ENCODE measurements at regions not wholly inside any gene's neighbourhood (a gene's known extent, or its start where the extent isn't known, plus 50 kb on each side); places are given as distances from the start of the nearest gene placed in this dataset.

GRCh38 chr9:108681851-108682590 is 173.8 kb downstream of the ACTL7B start:
- intact Hi-C loops (cut with micrococcal nuclease): no loop called here

- intact Hi-C loops (cut with micrococcal nuclease): no loop called here
Observed at GRCh38 chr9:108680946-108681345, 174.8 kb downstream of the ACTL7B start.

DNA sequence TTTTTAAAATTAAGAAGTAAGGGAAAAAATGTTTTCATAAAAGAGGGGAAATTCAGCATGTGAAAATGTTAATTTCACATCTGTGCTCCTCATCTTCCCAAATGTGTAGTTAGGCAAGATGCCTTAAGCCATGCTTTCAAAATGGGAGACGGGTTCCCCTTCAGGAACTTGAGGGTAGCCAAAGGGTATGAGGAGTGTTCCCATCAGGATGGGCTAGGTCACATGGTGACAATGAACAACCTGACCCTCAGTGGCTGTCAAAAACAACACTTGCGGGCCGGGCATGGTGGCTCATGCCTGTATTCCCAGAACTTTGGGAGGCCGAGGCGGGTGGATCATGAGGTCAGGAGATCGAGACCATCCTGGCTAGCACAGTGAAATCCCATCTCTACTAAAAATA is 178.0 kb downstream of the ACTL7B start:
- intact Hi-C loops (cut with micrococcal nuclease): no loop called here

GRCh38 chr9:108676355-108676754 is 179.4 kb downstream of the ACTL7B start:
- intact Hi-C loops (cut with micrococcal nuclease): no loop called here

DNA sequence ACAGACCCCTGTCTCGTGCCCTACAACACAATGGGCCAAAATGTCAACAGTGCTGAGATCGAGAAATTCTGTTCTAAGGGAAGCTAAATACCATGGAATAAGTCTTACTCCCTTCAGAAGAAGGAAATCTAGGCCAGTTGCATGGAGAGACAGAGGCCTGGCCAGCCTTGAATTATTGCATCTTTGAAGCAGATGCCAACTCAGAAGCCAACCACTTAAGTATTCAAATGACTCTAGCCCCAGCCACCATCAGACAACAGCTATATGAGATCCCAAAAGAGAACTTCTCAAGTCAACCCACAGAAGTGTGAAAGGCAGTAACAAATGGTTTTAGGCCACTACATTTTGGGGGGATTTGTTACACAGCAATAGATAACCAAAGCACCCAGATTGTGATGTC is 180.1 kb downstream of the ACTL7B start:
- intact Hi-C loops (cut with micrococcal nuclease): no loop called here

DNA sequence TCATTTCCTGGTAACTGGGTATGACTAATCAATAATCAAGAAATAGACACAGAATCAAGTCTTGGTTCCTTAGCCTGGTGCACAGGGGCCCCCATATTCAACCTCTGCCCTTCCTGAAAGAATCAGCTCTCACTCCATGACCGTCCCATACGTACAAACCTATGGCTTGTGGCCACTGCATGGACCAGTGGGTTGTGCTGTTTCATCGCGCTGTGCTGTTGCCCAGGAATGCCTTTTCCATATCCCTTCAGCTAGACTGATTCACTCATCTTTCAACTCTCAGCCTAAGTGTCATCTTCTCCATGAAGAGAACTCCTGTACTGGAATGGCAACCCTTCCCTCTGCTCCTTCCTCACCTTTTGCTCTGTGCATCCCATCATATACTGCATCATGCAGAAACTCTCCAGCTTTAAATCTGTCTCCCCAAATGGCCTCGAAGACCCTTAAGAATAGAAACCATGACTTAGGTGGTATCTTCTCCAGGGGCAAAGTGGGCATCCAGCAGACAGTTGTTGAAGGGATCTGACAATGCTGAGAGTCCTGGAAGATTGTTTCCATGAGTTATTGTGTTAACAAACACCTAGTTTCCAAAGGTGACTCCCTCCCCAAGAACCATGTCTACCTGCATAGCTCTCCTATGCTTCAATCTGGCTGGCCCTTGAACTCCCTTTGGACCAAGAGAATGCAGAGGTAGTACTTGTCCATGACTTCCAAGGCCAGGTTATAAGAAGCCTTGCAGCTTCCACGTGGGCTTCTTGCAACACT is 180.8 kb downstream of the ACTL7B start:
- intact Hi-C loops (cut with micrococcal nuclease): no loop called here

DNA sequence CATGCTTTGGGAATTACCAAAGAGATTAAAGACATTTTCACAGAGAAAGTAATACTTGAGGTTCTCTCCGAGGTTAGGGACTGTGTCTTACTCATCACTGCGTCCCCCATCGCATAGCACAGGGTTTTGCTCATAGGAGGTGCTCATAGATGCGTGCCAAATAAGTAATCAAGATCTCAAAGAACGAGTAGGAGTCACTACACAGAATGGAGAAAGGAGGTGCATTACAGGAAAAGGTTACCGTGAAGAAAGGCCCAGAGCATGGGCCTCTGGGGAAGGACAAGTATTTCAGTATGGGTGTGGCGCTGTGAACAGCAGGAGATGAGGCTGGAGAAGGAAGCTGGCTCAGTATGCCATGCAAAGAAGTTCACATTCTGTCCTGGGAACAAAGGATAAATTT is 182.4 kb downstream of the ACTL7B start:
- intact Hi-C loops (cut with micrococcal nuclease): no loop called here

DNA sequence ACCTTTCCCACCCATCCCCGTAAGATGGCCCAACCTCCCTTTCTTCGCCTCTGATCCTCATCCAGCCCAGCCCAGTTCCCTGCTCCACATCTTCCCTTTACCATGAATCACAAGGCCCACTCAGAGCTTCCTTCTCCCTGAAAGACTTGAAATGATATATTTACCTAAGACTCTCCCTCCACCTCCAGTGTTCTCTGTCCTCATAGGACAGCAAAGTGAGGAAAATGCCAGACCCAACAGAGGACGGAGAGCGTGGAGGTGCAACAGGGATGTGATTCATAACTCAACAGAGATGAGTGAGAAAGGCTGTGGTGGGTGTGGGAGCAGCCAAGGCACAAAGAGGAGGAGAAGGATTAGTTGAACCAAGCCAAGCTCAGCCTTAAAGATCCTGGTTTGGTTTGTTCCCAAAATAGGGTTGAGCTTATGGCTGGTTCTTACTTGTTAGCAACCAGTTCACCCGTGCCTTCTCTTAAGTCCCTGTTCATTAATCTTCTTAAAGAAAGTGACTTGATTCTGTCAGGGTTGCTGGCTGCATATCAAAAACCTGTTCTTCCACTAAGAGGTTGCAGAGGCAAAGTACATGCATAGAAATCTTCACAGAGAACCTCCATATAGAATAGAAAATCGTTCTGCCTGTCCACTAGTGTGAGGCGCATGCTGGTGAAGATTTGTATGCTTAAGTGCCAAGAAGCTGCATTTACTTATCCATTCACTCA is 183.2 kb downstream of the ACTL7B start:
- intact Hi-C loops (cut with micrococcal nuclease): no loop called here

GRCh38 chr9:108671794-108672193 is 184.0 kb downstream of the ACTL7B start:
- intact Hi-C loops (cut with micrococcal nuclease): no loop called here

DNA sequence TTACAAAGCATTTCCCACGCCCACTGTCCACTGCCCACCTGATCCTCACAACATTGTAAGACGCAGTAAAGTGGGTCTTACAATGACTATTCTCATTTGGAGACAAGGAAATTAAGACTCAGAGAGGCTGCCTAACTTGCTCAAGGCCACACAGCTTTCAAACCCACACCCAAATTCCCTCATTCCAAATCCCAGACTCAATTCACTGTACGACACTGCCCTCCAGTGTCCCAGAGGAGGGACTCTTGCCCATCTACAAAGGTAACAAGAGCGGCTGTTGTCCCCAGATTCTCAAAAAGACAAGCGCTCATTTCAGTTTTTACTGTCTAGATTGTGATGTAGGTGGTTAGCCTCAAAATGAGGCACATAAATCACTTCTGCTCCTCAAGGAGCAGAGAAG is 184.6 kb downstream of the ACTL7B start:
- intact Hi-C loops (cut with micrococcal nuclease): no loop called here

GRCh38 chr9:108668938-108669335 is 186.8 kb downstream of the ACTL7B start:
- intact Hi-C loops (cut with micrococcal nuclease): no loop called here

DNA sequence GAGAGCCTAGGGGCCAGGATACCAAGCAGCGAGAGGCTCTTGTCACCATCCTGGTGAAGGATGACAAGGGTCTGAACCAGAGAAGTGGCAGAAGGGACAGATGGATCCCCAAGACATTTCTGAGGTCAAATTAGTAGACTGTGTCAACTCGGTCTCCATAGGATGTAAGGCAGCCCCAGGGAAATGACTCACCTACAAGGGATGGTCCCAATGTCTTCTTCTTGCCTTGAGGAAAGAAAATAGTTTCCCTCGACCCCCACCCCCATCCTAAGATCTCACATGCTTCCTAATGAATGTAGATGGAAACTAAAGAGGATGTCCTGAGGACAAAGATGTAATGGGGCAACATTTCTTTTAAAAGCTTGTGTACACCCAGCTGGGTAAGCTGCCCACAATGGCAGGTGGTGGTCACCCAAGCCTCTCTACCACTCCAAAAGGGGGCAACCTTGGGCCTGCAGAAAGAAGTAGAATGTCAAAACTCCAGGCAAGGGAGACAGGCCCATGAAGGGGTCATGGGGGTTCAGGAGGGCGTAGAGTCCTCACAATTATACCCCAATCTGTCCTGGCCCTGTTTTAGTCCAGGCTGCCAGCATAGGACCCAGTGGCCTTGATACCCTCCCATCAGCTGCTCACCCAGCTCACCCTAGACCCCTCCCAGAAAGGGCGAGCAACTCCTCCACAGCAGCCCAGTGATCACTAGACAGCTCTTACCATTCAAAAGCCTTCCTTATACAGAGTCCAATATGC is 187.4 kb downstream of the ACTL7B start:
- intact Hi-C loops (cut with micrococcal nuclease): no loop called here

GRCh38 chr9:108666240-108666784 is 189.5 kb downstream of the ACTL7B start:
- intact Hi-C loops (cut with micrococcal nuclease): no loop called here

DNA sequence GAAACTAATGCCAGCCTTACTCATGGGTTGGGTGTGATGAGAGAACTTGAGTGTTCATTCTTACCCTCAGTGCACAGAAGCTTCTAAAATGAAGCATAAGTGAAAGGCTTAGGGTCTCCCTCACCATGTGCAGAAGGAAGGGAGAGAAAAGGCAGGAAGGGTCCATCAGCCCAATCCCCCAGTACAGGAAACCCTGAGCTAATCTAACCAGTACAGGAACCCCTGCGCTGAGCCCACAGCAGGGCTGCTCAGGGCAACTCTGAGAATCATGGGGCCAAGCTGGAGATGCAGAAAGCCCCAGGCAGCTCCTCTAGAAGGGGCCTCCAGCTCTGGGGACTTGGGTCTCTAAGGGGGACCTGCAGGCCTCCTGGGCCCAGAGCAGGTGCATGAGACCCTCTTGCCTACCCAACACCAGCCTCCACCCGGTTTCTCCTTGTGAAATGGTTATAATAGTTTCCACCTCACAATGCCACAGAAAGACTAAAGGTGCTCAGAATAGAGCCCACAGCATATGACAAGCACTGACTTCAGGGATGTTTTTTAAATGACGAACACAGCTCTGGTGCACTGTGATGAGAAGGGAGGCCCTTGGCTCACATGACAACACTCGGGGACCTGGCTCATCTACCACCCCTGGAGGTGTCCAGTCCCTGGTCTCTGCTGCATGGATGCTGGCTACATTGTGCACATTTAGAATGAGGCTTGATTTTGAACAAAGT is 190.1 kb downstream of the ACTL7B start:
- intact Hi-C loops (cut with micrococcal nuclease): no loop called here

- intact Hi-C loops (cut with micrococcal nuclease): no loop called here
Observed at GRCh38 chr9:108664309-108665255, 191.2 kb downstream of the ACTL7B start.

GRCh38 chr9:108663422-108663821 is 192.4 kb downstream of the ACTL7B start:
- intact Hi-C loops (cut with micrococcal nuclease): no loop called here

GRCh38 chr9:108662956-108663355 is 192.8 kb downstream of the ACTL7B start:
- intact Hi-C loops (cut with micrococcal nuclease): no loop called here

GRCh38 chr9:108662091-108662875 is 193.5 kb downstream of the ACTL7B start:
- intact Hi-C loops (cut with micrococcal nuclease): no loop called here

GRCh38 chr9:108656566-108656965 is 199.2 kb downstream of the ACTL7B start:
- intact Hi-C loops (cut with micrococcal nuclease): no loop called here

Measured in T-helper 2 cell treated with Interferon-gamma antibody and Interleukin-4, amounts not matched to agents 100 ng/mL and 5 ng/mL, for 36 hours (primary cell).